HG03442 (cell line): ENCODE measurements at regions not wholly inside any gene's neighbourhood (a gene's known extent, or its start where the extent isn't known, plus 50 kb on each side); places are given as distances from the start of the nearest gene placed in this dataset.
"Not testable (repeated sequence)": the region's sequence is repeated elsewhere in the genome, so short reads cannot be mapped to it uniquely, and the experiment has no call there.

Experiments
- ATAC-seq: cut with Tn5 transposase; IDR thresholded peaks from one replicate; pipeline ENCODE4 v1.9.1; 2021; ENCODE audit warnings: mild to moderate bottlenecking, moderate library complexity; ENCODE audit not compliant: unreplicated experiment

- ATAC-seq, result not testable (repeated sequence)
Measured at GRCh38 chr15:24477107-24478025, 198.2 kb upstream of the NPAP1 start.

GRCh38 chr15:24485885-24486567 is 189.5 kb upstream of the NPAP1 start:
- not testable (repeated sequence) for ATAC-seq

GRCh38 chr15:24488164-24488907 is 187.2 kb upstream of the NPAP1 start:
- not testable (repeated sequence) for ATAC-seq

- ATAC-seq, result not testable (repeated sequence)
Measured at GRCh38 chr15:24505216-24505615, 170.4 kb upstream of the NPAP1 start.

- not testable (repeated sequence) for ATAC-seq
Measured at GRCh38 chr15:24509714-24510113, 165.9 kb upstream of the NPAP1 start.

GRCh38 chr15:24511598-24511997 is 164.0 kb upstream of the NPAP1 start:
- ATAC-seq, result not testable (repeated sequence)

GRCh38 chr15:24518772-24519171 is 156.8 kb upstream of the NPAP1 start:
- not testable (repeated sequence) for ATAC-seq

- ATAC-seq, result not testable (repeated sequence)
Measured at GRCh38 chr15:24531235-24531634, 144.3 kb upstream of the NPAP1 start.

DNA sequence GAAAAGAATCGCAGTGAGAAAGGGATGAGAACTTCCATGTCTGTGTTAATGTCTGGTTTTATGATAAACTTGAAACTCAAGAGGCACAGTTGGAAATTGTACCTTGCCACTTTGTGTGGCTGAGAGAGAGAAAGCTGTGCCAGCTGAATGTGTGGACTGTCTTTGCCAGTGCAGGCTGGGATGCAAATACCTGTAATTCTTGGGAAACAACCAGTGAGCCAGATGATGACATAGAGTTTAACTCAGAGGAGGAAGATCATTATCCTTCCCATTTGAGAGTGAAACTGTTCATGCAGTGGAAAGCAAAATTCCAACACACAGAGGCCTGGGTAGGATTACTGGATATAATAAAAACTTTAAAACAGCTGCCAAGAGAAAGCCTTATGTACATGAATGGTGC is 141.5 kb upstream of the NPAP1 start:
- not testable (repeated sequence) for ATAC-seq

DNA sequence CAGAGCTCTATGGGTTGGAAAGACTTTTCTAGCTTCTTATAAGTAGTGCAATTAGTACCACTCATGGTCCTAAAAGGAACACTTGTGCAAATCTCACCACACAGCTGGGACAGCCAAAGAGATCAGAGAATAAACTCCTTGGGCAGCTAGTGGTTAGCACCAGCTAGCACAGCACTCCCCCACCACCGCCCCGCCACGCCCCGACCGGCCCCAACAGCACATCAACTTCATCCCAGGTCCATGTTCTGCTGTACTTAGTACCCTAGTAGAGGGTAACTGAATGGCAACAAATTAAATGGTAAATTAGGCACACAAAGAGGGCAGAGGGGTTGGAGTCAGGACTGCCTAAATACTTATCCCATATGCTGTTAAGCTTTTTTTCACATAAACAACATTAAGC is 118.3 kb upstream of the NPAP1 start:
- ATAC-seq, result not testable (repeated sequence)

- ATAC-seq, result no peak
Measured at GRCh38 chr15:24607636-24608035, 67.9 kb upstream of the NPAP1 start.

DNA sequence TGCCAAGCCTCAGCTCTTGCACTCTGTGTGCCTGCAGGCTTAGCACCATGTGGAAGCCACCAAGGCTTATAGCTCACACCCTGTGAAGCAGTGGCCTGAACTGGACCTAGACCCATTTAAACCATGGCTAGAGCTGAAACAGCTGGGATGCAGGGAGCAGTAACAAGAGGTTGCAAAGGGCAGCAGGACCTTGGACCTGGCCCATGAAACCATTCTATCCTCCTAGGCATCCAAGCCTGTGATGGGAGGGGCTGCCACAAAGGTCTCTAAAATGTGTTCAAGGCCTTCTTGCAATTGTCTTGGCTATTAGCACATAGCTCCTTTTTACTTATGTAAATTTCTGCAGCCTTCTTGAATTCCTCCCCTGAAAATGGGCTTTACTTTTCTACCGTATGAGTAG is 57.9 kb upstream of the NPAP1 start:
- no peak for ATAC-seq

DNA sequence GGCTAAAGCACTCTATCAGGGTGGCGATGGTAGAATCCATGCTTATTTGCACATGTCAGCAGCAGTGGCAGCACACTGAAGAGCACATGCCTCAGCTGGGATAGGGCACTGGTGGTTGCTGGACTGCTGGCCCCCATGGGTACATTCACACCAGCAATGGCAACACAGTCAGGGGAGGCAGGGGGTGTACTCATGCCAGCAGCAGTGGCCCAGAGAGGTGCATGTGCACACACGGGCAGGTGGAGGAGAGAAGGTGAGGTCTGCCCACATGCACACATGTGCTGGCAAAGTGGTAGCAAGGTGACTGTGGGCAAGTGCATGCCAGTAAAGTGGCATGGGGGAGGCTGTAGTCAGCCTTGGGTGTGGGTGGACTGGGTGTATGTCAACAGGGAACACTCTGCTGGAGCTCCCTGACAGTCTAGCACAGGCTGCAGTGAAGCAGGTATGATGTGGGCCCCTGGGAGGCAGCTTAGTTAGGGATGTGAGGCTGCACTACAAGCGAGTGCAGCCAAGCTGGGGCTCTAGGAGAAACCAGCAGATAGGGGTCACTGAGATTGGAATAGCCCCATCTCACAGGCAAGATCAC is 53.9 kb upstream of the NPAP1 start:
- ATAC-seq, result no peak
